HEK293 (cell line): ENCODE measurements at regions not wholly inside any gene's neighbourhood (a gene's known extent, or its start where the extent isn't known, plus 50 kb on each side); places are given as distances from the start of the nearest gene placed in this dataset.

ENCODE experiments used
- CTCF ChIA-PET: fragments of 350-600 bp; formaldehyde crosslinking; extraction: SDS; loops from one replicate; lab custom pipeline; 2021; ENCODE audit warnings: antibody characterized with exemption; lab: Yijun Ruan, JAX
- POLR2A ChIA-PET: fragments of 300-600 bp; formaldehyde crosslinking; extraction: SDS; loops from one replicate; lab custom pipeline; 2020; ENCODE audit warnings: antibody characterized with exemption, inconsistent platforms; lab: Yijun Ruan, JAX
- H3K27ac ChIP-seq: fragments of 200-500 bp; sonication (Bioruptor generic); 2 replicates; pipeline ENCODE4 v1.5.1; 2014; ENCODE audit warnings: low read depth, low read length, control low read depth, inconsistent platforms; ENCODE audit errors: extremely low read depth
- H3K36me3 ChIP-seq, 2 experiments: fragments of 200-500 bp in 1 of 2; sonication (Bioruptor generic) in 1 of 2; 1 replicate in 1 of 2; 2 replicates in 1 of 2; pipeline ENCODE4 v1.5.1; 2014 to 2017; ENCODE audit warnings: inconsistent platforms in 2 of 2, low read length in 2 of 2; ENCODE audit not compliant: control insufficient read depth in 2 of 2, insufficient read depth in 1 of 2
- H3K4me1 ChIP-seq: fragments of 200-500 bp; sonication (Bioruptor generic); 2 replicates; pipeline ENCODE4 v1.5.1; 2014; ENCODE audit warnings: mild to moderate bottlenecking, low read length, inconsistent platforms; ENCODE audit not compliant: control insufficient read depth, insufficient read depth
- H3K4me3 ChIP-seq: 2 replicates; pipeline ENCODE4 v1.5.1; 2011; ENCODE audit warnings: low read depth, mild to moderate bottlenecking, control low read depth, low read length, moderate library complexity
- H3K9me3 ChIP-seq: fragments of 200-500 bp; sonication (Bioruptor generic); 2 replicates; pipeline ENCODE4 v1.5.1; 2014; ENCODE audit warnings: low read depth, low read length, inconsistent platforms; ENCODE audit not compliant: control insufficient read depth, insufficient read depth
- BCL11B ChIP-seq: fragments of 450-650 bp; formaldehyde crosslinking; IDR thresholded peaks from 2 replicates; pipeline ENCODE4 v1.5.1; 2016; ENCODE audit warnings: low read depth, missing biosample characterization, missing genetic modification characterization
- HOXA7 ChIP-seq: sonication (generic); formaldehyde crosslinking; IDR thresholded peaks from 2 replicates; pipeline ENCODE4 v1.8.1; 2022; ENCODE audit warnings: missing genetic modification reagents, borderline replicate concordance
- PRDM2 ChIP-seq: fragments of 450-650 bp; formaldehyde crosslinking; IDR thresholded peaks from 2 replicates; pipeline ENCODE4 v1.5.1; 2016; ENCODE audit warnings: missing biosample characterization, missing genetic modification characterization, borderline replicate concordance
- SALL2 ChIP-seq: fragments of 450-650 bp; formaldehyde crosslinking; IDR thresholded peaks from 2 replicates; pipeline ENCODE4 v1.5.0; 2017; ENCODE audit warnings: missing biosample characterization, mild to moderate bottlenecking, missing genetic modification characterization, borderline replicate concordance
- YY2 ChIP-seq: fragments of 450-650 bp; formaldehyde crosslinking; IDR thresholded peaks from 2 replicates; pipeline ENCODE4 v1.5.1; 2016; ENCODE audit warnings: missing biosample characterization, missing genetic modification characterization
- ZEB2 ChIP-seq: fragments of 450-650 bp; formaldehyde crosslinking; IDR thresholded peaks from 2 replicates; pipeline ENCODE4 v1.5.1; 2016; ENCODE audit warnings: missing biosample characterization, missing genetic modification characterization
- ZFP3 ChIP-seq: fragments of 450-650 bp; formaldehyde crosslinking; IDR thresholded peaks from 2 replicates; pipeline ENCODE4 v1.5.1; 2016; ENCODE audit warnings: low read depth, missing biosample characterization, missing genetic modification characterization
- ZFP41 ChIP-seq: fragments of 450-650 bp; formaldehyde crosslinking; IDR thresholded peaks from 2 replicates; pipeline ENCODE4 v1.5.1; 2016; ENCODE audit warnings: missing biosample characterization, missing genetic modification characterization, borderline replicate concordance
- ZNF157 ChIP-seq: fragments of 450-650 bp; formaldehyde crosslinking; IDR thresholded peaks from 2 replicates; pipeline ENCODE4 v1.5.1; 2016; ENCODE audit warnings: missing biosample characterization, missing genetic modification characterization
- ZNF18 ChIP-seq: fragments of 450-650 bp; formaldehyde crosslinking; IDR thresholded peaks from 2 replicates; pipeline ENCODE4 v1.5.1; 2016; ENCODE audit warnings: missing biosample characterization, missing genetic modification characterization
- ZNF24 ChIP-seq: fragments of 450-650 bp; formaldehyde crosslinking; IDR thresholded peaks from 2 replicates; pipeline ENCODE4 v1.5.1; 2016; ENCODE audit warnings: missing biosample characterization, missing genetic modification characterization
- ZNF26 ChIP-seq: fragments of 450-650 bp; formaldehyde crosslinking; IDR thresholded peaks from 2 replicates; pipeline ENCODE4 v1.5.1; 2016; ENCODE audit warnings: missing biosample characterization, missing genetic modification characterization
- ZNF654 ChIP-seq: fragments of 450-650 bp; formaldehyde crosslinking; IDR thresholded peaks from 2 replicates; pipeline ENCODE4 v1.5.1; 2016; ENCODE audit warnings: low read depth, missing biosample characterization, missing genetic modification characterization
- ZNF76 ChIP-seq: fragments of 450-650 bp; formaldehyde crosslinking; IDR thresholded peaks from 2 replicates; pipeline ENCODE4; 2016; ENCODE audit warnings: low read depth, missing biosample characterization, missing genetic modification characterization, borderline replicate concordance
- ZNF776 ChIP-seq: fragments of 450-650 bp; formaldehyde crosslinking; IDR thresholded peaks from 2 replicates; pipeline ENCODE4 v1.5.0; 2017; ENCODE audit warnings: missing biosample characterization, missing genetic modification characterization, borderline replicate concordance
- TF ChIP-seq, protein P1 (sequence below): fragments of 450-650 bp; formaldehyde crosslinking; IDR thresholded peaks from 2 replicates; pipeline ENCODE4 v1.5.1; 2016; ENCODE audit warnings: missing biosample characterization, missing genetic modification characterization
- TF ChIP-seq, protein P2 (sequence below): fragments of 450-650 bp; formaldehyde crosslinking; IDR thresholded peaks from 2 replicates; pipeline ENCODE4 v1.5.1; 2016; ENCODE audit warnings: missing biosample characterization, missing genetic modification characterization

- POLR2A ChIA-PET: no interaction called here
- Histone ChIP-seq H3K4me3 (no peak overlapping the region), H3K4me1 (0 out of 2 replicates have a peak, but pooled peaks cover 2% of the 10 kb centered on the region), H3K36me3 (no peaks in the 10 kb centered on the region), H3K9me3 (no peaks in the 10 kb centered on the region), H3K27ac (no peak overlapping the region)
- TF ChIP-seq ZNF18: no peak
- no peak for TF ChIP-seq ZFP3 (tag by site-specific recombination)
- CTCF ChIA-PET: no interaction called here
These were observed 166.3 kb upstream of the GRM3 start for GRCh38 chr7:86477343-86477935.

GRCh38 chr7:86470763-86471162 is 172.9 kb upstream of the GRM3 start:
- no peak overlapping the region for H3K27ac ChIP-seq
- TF ChIP-seq ZNF24 (no peak), ZNF76 (tag by site-specific recombination) (no peak), ZNF776 (no peak), ZNF654 (tag by site-specific recombination) (no peak), ZNF26 (no peak), ZEB2 (tag by site-specific recombination) (no peak), HOXA7 (CRISPR knock-in tag) (no peak), SALL2 (tag by site-specific recombination) (no peak)
- TF ChIP-seq, all 188 proteins: peak for 0
- Histone ChIP-seq H3K9me3 (no peaks in the 10 kb centered on the region), H3K4me1 (peaks cover 7% of the 10 kb centered on the region; the same call in 1 of the 2 replicates), H3K36me3 (no peaks in the 10 kb centered on the region), H3K4me3 (no peak overlapping the region)
- ChIA-PET CTCF (interaction anchor here (0.6 to 3.0 kb wide), 7 partner anchors 188 to 1262 kb away, joined by 3 to 34 read pairs (median 4); no protein-coding TSS in a partner anchor), POLR2A (no interaction called here)

DNA sequence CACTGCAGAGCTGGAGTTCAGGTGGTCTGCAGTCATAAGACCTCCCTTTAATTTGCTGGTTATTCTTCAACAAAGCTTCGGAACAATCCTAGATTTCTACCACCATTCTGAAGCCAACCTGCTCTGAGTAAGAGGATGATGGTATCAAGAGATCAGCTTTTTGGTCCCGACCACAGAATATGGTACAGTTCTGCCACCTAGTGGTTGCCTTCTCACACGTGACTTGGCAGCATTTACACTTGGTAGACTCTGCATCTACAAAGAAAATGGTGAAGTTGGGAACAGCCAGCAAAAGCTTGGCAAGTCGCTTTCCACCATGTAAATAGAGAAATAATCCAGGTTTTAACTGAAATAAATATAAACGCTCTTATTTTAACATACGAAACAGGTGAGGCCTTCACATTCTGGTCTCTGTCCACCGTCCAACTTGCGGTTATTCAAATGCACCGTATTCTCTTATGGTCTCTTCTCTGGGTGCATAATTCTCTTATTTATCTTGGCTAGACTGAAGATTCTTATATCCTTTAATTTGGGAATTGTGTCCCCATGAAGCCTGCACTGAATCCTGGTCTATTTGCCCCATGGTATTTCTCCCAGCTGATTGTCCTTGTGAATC is 173.9 kb upstream of the GRM3 start:
- no peaks in the 10 kb centered on the region for H3K9me3 ChIP-seq
- POLR2A ChIA-PET: no interaction called here
- H3K4me1 ChIP-seq: peaks cover 7% of the 10 kb centered on the region; the same call in 1 of the 2 replicates
- no peaks in the 10 kb centered on the region for H3K36me3 ChIP-seq
- no peak overlapping the region for H3K27ac ChIP-seq
- CTCF ChIA-PET: interaction anchor here (0.5 to 3.0 kb wide), 18 partner anchors 8 to 1261 kb away, joined by 3 to 34 read pairs (median 4); no protein-coding TSS in a partner anchor
- no peak overlapping the region for H3K4me3 ChIP-seq
- TF ChIP-seq ZFP41 (tag by site-specific recombination) (no peak), PRDM2 (tag by site-specific recombination) (no peak), BCL11B (tag by site-specific recombination) (no peak), ZNF157 (no peak), YY2 (no peak)
- TF ChIP-seq, protein P1, sequence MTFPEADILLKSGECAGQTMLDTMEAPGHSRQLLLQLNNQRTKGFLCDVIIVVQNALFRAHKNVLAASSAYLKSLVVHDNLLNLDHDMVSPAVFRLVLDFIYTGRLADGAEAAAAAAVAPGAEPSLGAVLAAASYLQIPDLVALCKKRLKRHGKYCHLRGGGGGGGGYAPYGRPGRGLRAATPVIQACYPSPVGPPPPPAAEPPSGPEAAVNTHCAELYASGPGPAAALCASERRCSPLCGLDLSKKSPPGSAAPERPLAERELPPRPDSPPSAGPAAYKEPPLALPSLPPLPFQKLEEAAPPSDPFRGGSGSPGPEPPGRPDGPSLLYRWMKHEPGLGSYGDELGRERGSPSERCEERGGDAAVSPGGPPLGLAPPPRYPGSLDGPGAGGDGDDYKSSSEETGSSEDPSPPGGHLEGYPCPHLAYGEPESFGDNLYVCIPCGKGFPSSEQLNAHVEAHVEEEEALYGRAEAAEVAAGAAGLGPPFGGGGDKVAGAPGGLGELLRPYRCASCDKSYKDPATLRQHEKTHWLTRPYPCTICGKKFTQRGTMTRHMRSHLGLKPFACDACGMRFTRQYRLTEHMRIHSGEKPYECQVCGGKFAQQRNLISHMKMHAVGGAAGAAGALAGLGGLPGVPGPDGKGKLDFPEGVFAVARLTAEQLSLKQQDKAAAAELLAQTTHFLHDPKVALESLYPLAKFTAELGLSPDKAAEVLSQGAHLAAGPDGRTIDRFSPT (tag by site-specific recombination): no peak
- TF ChIP-seq, protein P2, sequence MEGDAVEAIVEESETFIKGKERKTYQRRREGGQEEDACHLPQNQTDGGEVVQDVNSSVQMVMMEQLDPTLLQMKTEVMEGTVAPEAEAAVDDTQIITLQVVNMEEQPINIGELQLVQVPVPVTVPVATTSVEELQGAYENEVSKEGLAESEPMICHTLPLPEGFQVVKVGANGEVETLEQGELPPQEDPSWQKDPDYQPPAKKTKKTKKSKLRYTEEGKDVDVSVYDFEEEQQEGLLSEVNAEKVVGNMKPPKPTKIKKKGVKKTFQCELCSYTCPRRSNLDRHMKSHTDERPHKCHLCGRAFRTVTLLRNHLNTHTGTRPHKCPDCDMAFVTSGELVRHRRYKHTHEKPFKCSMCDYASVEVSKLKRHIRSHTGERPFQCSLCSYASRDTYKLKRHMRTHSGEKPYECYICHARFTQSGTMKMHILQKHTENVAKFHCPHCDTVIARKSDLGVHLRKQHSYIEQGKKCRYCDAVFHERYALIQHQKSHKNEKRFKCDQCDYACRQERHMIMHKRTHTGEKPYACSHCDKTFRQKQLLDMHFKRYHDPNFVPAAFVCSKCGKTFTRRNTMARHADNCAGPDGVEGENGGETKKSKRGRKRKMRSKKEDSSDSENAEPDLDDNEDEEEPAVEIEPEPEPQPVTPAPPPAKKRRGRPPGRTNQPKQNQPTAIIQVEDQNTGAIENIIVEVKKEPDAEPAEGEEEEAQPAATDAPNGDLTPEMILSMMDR (tag by site-specific recombination): peak; percentile 57; the same call in 1 of the 2 replicates
